ENCODE measurements at regions not wholly inside any gene's neighbourhood (a gene's known extent, or its start where the extent isn't known, plus 50 kb on each side); places are given as distances from the start of the nearest gene placed in this dataset.

DNA sequence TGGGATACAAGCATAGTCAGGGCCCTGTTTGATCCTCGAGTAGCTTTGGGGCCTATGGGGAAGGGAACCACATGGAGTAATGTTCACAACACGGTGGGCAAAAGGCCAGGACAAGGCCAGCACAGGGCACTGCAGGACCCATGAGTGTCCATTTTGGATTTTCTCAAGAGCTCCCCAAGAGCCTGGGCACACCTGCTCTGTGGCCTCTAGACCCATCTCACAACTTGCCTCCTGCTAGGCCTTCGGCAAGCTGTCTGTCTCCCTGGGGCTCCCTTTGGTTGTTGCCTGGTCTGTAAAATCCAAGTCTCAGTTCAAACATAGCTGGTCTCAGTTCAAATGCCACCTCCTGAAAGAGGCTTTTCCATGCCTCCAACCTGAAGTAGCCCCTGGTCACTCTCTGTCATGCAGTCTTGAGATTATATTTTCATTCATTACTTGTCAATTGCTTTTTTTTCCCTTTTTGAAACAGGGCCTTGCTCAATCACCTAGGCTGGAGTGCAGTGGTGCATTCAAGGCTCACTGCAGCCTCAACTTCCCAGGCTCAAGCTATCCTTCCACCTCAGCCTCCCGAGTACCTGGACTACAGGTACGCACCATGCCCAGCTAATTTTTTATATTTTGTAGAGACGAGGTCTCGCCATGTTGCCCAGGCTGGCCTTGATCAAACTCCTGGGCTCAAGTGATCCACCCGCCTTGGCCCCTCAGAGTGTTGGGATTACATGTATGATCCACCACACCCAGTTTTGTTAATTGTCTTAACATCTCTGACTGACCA lies 107.4 kb downstream of the MATN1 start:
- no peak overlapping the region for H3K27ac ChIP-seq
- WGBS, 2 donors, result 85 to 95% methylated on average over 8 of the region's 8 CpGs
- no peaks in the 10 kb centered on the region for H3K4me1 ChIP-seq
- TF ChIP-seq POLR2A (IDR thresholded peaks at IDR 0.05), result no peak
- TF ChIP-seq, protein P1, sequence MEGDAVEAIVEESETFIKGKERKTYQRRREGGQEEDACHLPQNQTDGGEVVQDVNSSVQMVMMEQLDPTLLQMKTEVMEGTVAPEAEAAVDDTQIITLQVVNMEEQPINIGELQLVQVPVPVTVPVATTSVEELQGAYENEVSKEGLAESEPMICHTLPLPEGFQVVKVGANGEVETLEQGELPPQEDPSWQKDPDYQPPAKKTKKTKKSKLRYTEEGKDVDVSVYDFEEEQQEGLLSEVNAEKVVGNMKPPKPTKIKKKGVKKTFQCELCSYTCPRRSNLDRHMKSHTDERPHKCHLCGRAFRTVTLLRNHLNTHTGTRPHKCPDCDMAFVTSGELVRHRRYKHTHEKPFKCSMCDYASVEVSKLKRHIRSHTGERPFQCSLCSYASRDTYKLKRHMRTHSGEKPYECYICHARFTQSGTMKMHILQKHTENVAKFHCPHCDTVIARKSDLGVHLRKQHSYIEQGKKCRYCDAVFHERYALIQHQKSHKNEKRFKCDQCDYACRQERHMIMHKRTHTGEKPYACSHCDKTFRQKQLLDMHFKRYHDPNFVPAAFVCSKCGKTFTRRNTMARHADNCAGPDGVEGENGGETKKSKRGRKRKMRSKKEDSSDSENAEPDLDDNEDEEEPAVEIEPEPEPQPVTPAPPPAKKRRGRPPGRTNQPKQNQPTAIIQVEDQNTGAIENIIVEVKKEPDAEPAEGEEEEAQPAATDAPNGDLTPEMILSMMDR (IDR thresholded peaks at IDR 0.05), result no peak
- no peaks in the 10 kb centered on the region for H3K9me3 ChIP-seq
- H3K4me3 ChIP-seq (replicated peaks in 1 of 3), result no peak overlapping the region
- no peak for DNase-seq
- intact Hi-C loops (cut with DNase I), result no loop called here
- no peaks in the 10 kb centered on the region for H3K36me3 ChIP-seq
- H3K27me3 ChIP-seq, result no peaks in the 10 kb centered on the region

DNA sequence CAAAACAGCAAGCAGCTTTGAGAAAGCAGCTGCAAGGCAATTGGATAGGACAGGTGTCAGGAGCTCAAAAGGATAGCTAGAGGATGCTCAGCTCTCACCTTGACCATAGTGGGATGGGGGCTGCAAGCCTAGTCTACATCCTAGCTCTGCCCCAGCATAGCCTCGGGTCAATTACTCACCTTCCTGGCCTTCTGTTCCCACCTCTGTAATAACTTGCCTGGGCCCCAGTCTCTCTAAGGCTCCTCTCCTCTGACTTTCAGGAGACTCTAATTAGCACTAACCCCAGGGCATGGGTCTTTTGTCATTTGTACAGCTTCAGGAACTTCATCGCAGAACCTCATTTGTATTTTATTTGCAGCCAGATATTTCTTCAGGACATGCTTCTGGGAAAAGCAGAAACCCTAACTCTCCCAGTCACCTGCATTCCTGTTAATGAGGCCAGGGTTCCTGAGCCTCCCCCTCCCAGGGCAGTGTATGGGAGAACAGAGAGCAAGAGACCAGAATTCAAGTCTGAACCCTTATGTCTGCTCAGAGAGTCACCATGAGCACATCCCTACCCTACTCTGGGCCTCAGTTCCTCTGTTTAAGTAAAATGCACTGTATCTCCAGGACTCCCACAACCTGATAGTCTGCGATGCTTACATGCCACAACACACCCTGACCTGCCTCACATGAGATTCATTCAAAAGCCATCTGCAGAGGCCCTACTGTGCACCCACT lies 108.1 kb downstream of the MATN1 start:
- Histone ChIP-seq H3K4me1 (no peaks in the 10 kb centered on the region), H3K4me3 (replicated peaks in 1 of 3) (no peak overlapping the region), H3K27ac (no peak overlapping the region), H3K27me3 (no peaks in the 10 kb centered on the region), H3K9me3 (no peaks in the 10 kb centered on the region), H3K36me3 (no peaks in the 10 kb centered on the region)
- WGBS, 2 donors, result 75 to 79% methylated on average over 3 of the region's 3 CpGs
- intact Hi-C loops (cut with DNase I), result no loop called here
- TF ChIP-seq POLR2A (IDR thresholded peaks at IDR 0.05), result no peak
- TF ChIP-seq, protein P1 (IDR thresholded peaks at IDR 0.05), result no peak
- DNase-seq, result no peak

DNA sequence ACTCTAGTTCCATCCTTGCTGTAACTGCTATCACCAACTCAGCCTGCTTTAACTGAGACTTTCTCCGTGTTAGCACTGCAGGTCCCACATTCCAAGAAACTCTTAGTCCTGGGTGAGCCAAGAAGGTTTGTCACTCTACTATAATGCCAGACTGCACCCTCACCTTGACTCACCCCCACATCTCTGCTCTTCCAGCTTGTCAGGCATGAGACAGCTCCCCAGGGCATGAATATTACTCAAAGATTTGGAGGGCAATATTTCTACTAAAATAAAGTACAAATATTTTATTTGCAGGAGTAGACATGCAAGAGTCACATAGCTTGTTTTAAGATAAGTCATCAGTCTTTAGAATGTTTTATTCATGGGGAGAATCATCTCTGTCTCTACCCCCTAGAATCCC lies 110.2 kb downstream of the MATN1 start:
- no peak for DNase-seq
- Histone ChIP-seq H3K4me1 (no peaks in the 10 kb centered on the region), H3K27me3 (no peaks in the 10 kb centered on the region), H3K36me3 (no peaks in the 10 kb centered on the region), H3K4me3 (replicated peaks in 1 of 3) (no peak overlapping the region), H3K27ac (no peak overlapping the region), H3K9me3 (no peaks in the 10 kb centered on the region)
- no peak for TF ChIP-seq POLR2A (IDR thresholded peaks at IDR 0.05)
- intact Hi-C loops (cut with DNase I), result no loop called here
- WGBS, 2 donors, result 71 to 77% methylated on average over 1 of the region's 1 CpG

DNA sequence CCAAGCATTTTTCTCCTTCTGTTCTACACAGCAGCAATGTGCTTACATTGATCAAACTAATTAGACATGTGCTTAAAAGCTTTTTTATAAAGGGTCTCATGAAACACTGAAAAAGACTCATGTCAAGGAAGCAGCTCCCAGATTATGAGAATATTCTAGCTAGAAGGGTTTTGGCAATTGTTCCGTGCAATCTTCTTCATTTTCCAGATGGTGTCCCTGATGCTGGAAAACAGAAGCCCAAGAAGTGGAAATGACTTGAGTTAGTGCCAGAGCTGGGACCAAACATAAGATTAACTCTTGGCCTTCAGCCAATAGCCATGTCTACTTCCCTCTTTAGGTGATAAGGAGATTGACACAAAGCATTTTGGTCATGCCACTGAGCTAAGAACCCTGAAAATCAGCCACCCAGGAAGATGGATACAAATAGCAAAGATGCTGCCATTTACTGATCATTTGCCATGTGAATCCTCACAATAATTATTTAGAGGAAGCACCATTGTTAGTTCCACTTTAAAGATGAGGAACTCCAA lies 110.8 kb downstream of the MATN1 start:
- WGBS, 2 donors, result 84 to 95% methylated on average over 1 of the region's 1 CpG
- no peaks in the 10 kb centered on the region for H3K27me3 ChIP-seq
- H3K36me3 ChIP-seq, result no peaks in the 10 kb centered on the region
- no peak overlapping the region for H3K27ac ChIP-seq
- intact Hi-C loops (cut with DNase I), result no loop called here
- DNase-seq, result no peak
- H3K9me3 ChIP-seq, result no peaks in the 10 kb centered on the region
- H3K4me1 ChIP-seq, result no peaks in the 10 kb centered on the region
- no peak overlapping the region for H3K4me3 ChIP-seq (replicated peaks in 1 of 3)
- TF ChIP-seq, protein P1 (IDR thresholded peaks at IDR 0.05), result no peak
- TF ChIP-seq POLR2A (IDR thresholded peaks at IDR 0.05), result no peak

DNA sequence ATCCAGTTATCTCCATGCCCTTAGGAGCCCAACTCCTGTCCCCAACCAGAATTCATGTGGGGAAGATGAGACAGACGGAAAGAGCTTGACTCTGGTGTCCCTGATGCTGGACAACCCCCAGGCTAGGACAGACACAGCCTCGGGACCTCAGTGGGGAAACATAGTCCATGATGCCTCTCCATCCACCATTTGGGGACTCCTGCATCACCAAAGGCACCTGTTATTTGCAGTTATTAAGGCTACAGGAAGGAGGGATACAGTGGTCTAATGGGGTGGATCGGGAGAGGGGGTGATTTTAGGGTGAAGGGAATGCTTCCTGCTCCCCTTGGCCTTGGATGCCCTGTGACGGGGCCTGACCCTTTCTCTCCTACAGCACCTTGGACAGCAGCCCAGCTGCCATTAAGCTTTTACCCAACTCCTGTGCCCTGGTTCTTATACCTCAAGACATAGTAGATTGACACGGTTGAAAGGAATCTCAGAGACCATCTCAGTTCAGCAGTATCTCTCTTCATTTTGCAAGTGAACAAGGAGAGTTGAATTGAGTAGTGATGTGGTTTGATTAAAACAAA lies 111.6 kb downstream of the MATN1 start:
- WGBS, 2 donors, result 55 to 57% methylated on average over 5 of the region's 5 CpGs

More for the DNA sequence above, 111.6 kb downstream of the MATN1 start:
- H3K27ac ChIP-seq, result no peak overlapping the region
- H3K27me3 ChIP-seq, result no peaks in the 10 kb centered on the region
- no peak for TF ChIP-seq POLR2A (IDR thresholded peaks at IDR 0.05)
- TF ChIP-seq, protein P1 (IDR thresholded peaks at IDR 0.05), result no peak
- H3K4me3 ChIP-seq (replicated peaks in 1 of 3), result no peak overlapping the region
- H3K36me3 ChIP-seq, result no peaks in the 10 kb centered on the region
- H3K4me1 ChIP-seq, result no peaks in the 10 kb centered on the region
- DNase-seq, result no peak
- H3K9me3 ChIP-seq, result no peaks in the 10 kb centered on the region
- intact Hi-C loops (cut with DNase I), result no loop called here

Data from thyroid gland (tissue), 4 donors.